Stomach smooth muscle (tissue), 2 donors: ENCODE measurements at regions not wholly inside any gene's neighbourhood (a gene's known extent, or its start where the extent isn't known, plus 50 kb on each side); places are given as distances from the start of the nearest gene placed in this dataset.
"Not testable (repeated sequence)": the region's sequence is repeated elsewhere in the genome, so short reads cannot be mapped to it uniquely, and the experiment has no call there.

Experiments used
- H3K27ac ChIP-seq: one replicate; pipeline ENCODE4 v1.7.0; 2013; ENCODE audit warnings: mild to moderate bottlenecking, low read length, inconsistent platforms
- H3K27me3 ChIP-seq, 2 donors: one replicate each; pipeline ENCODE4 v1.7.0; 2013; ENCODE audit warnings: low read length in 2 of 2; ENCODE audit not compliant: insufficient read depth in 2 of 2, control insufficient read depth in 1 of 2
- H3K36me3 ChIP-seq, 2 donors: one replicate each; pipeline ENCODE4 v1.7.0; 2013; ENCODE audit warnings: low read length in 2 of 2; ENCODE audit not compliant: control insufficient read depth in 2 of 2, insufficient read depth in 2 of 2
- H3K4me1 ChIP-seq: one replicate; pipeline ENCODE4 v1.7.0; 2013; ENCODE audit warnings: low read length; ENCODE audit not compliant: control insufficient read depth, insufficient read depth
- H3K4me3 ChIP-seq, 2 donors: one replicate each; pipeline ENCODE4 v1.7.0; 2013; ENCODE audit warnings: low read length in 2 of 2
- H3K9ac ChIP-seq, 2 donors: one replicate each; pipeline ENCODE4 v1.7.0; 2013; ENCODE audit warnings: low read length in 2 of 2, mild to moderate bottlenecking in 1 of 2
- H3K9me3 ChIP-seq, 2 donors: one replicate each; pipeline ENCODE4 v1.7.0; 2013; ENCODE audit warnings: low read length in 2 of 2; ENCODE audit not compliant: control insufficient read depth in 2 of 2
- donor health status: healthy.
- donor health status: Pancreatic carcinoma.

GRCh38 chr12:58095002-58095401 is 153.6 kb downstream of the ATP23 start:
- H3K9ac ChIP-seq = no peak overlapping the region
- H3K36me3 ChIP-seq = no peaks in the 10 kb centered on the region
- H3K27me3 ChIP-seq = no peaks in the 10 kb centered on the region
- no peak overlapping the region for H3K4me3 ChIP-seq
- H3K9me3 ChIP-seq = no peaks in the 10 kb centered on the region
- no peak overlapping the region for H3K27ac ChIP-seq
- H3K4me1 ChIP-seq = no peaks in the 10 kb centered on the region

- peaks cover 0 to 8% of the 10 kb centered on the region in 2 donors for H3K9me3 ChIP-seq
- H3K9ac ChIP-seq = no peak overlapping the region
- H3K27me3 ChIP-seq = no peaks in the 10 kb centered on the region
- no peak overlapping the region for H3K27ac ChIP-seq
- no peaks in the 10 kb centered on the region for H3K4me1 ChIP-seq
- H3K36me3 ChIP-seq = no peaks in the 10 kb centered on the region
- H3K4me3 ChIP-seq = no peak overlapping the region
Observed at GRCh38 chr12:58097741-58098140, 156.4 kb downstream of the ATP23 start.

GRCh38 chr12:58099476-58099875 is 158.1 kb downstream of the ATP23 start:
- peaks cover 0 to 8% of the 10 kb centered on the region in 2 donors for H3K9me3 ChIP-seq
- no peak overlapping the region for H3K9ac ChIP-seq
- H3K4me3 ChIP-seq = no peak overlapping the region

GRCh38 chr12:58104351-58104755 is 163.0 kb downstream of the ATP23 start:
- Histone ChIP-seq H3K9ac (no peak overlapping the region), H3K9me3 (peaks cover 0 to 8% of the 10 kb centered on the region in 2 donors), H3K27ac (no peak overlapping the region), H3K4me1 (no peaks in the 10 kb centered on the region), H3K27me3 (no peaks in the 10 kb centered on the region), H3K4me3 (no peak overlapping the region), H3K36me3 (no peaks in the 10 kb centered on the region)

More at GRCh38 chr12:58099476-58099875, 158.1 kb downstream of the ATP23 start:
- Histone ChIP-seq H3K27ac (no peak overlapping the region), H3K27me3 (no peaks in the 10 kb centered on the region), H3K36me3 (no peaks in the 10 kb centered on the region), H3K4me1 (no peaks in the 10 kb centered on the region)

GRCh38 chr12:58105225-58106119 is 164.1 kb downstream of the ATP23 start:
- Histone ChIP-seq H3K9ac (no peak overlapping the region), H3K27me3 (no peaks in the 10 kb centered on the region), H3K27ac (no peak overlapping the region), H3K4me3 (no peak overlapping the region), H3K4me1 (no peaks in the 10 kb centered on the region), H3K9me3 (peaks cover 0 to 8% of the 10 kb centered on the region in 2 donors), H3K36me3 (no peaks in the 10 kb centered on the region)

- Histone ChIP-seq H3K9me3 (peaks cover 0 to 8% of the 10 kb centered on the region in 2 donors), H3K9ac (no peak overlapping the region), H3K27me3 (no peaks in the 10 kb centered on the region), H3K36me3 (no peaks in the 10 kb centered on the region), H3K4me1 (no peaks in the 10 kb centered on the region), H3K4me3 (no peak overlapping the region), H3K27ac (no peak overlapping the region)
Observed at GRCh38 chr12:58106195-58106594, 164.8 kb downstream of the ATP23 start.

GRCh38 chr12:58117201-58117600 is 175.8 kb downstream of the ATP23 start:
- Histone ChIP-seq H3K9ac (no peak overlapping the region), H3K4me3 (no peak overlapping the region), H3K9me3 (no peaks in the 10 kb centered on the region), H3K27ac (no peak overlapping the region), H3K27me3 (no peaks in the 10 kb centered on the region), H3K36me3 (no peaks in the 10 kb centered on the region), H3K4me1 (no peaks in the 10 kb centered on the region)

GRCh38 chr12:58117667-58118066 is 176.3 kb downstream of the ATP23 start:
- H3K9ac ChIP-seq = no peak overlapping the region
- H3K36me3 ChIP-seq = no peaks in the 10 kb centered on the region
- H3K9me3 ChIP-seq = no peaks in the 10 kb centered on the region
- no peaks in the 10 kb centered on the region for H3K4me1 ChIP-seq
- H3K4me3 ChIP-seq = no peak overlapping the region
- H3K27me3 ChIP-seq = no peaks in the 10 kb centered on the region
- H3K27ac ChIP-seq = no peak overlapping the region

- H3K4me1 ChIP-seq, H3K4me3 ChIP-seq, H3K9me3 ChIP-seq, H3K27me3 ChIP-seq, H3K9ac ChIP-seq, H3K27ac ChIP-seq, H3K36me3 ChIP-seq: not testable (repeated sequence)
Observed at GRCh38 chr12:58125761-58126160, 184.4 kb downstream of the ATP23 start.

GRCh38 chr12:58131986-58132755 is 190.8 kb downstream of the ATP23 start:
- Histone ChIP-seq H3K9me3 (no peaks in the 10 kb centered on the region), H3K27me3 (no peaks in the 10 kb centered on the region), H3K9ac (no peak overlapping the region), H3K4me3 (no peak overlapping the region), H3K4me1 (no peaks in the 10 kb centered on the region), H3K27ac (no peak overlapping the region), H3K36me3 (no peaks in the 10 kb centered on the region)

- no peaks in the 10 kb centered on the region for H3K4me1 ChIP-seq
- H3K9ac ChIP-seq = no peak overlapping the region
- H3K4me3 ChIP-seq = no peak overlapping the region
Observed at GRCh38 chr12:58138424-58138823, 197.1 kb downstream of the ATP23 start.

More at GRCh38 chr12:58138424-58138823, 197.1 kb downstream of the ATP23 start:
- Histone ChIP-seq H3K27ac (no peak overlapping the region), H3K36me3 (no peaks in the 10 kb centered on the region), H3K27me3 (no peaks in the 10 kb centered on the region), H3K9me3 (no peaks in the 10 kb centered on the region)
